Astrocyte (in vitro differentiated cells and primary cell): ENCODE measurements at regions not wholly inside any gene's neighbourhood (a gene's known extent, or its start where the extent isn't known, plus 50 kb on each side); places are given as distances from the start of the nearest gene placed in this dataset.

ENCODE experiments used
- DNase-seq: peaks from one replicate; pipeline ENCODE4 v3.0.0-alpha.2; 2010; ENCODE audit warnings: low read depth
- FAIRE-seq: peaks from 2 replicates; lab custom pipeline; 2011; peaks lifted over from hg19 to GRCh38; lab: Jason Lieb, UNC
- H2AFZ ChIP-seq: 2 replicates; pipeline ENCODE4 v1.6.0; 2012; ENCODE audit warnings: low read depth, low read length, inconsistent platforms
- H3K27ac ChIP-seq: 2 replicates; pipeline ENCODE4 v1.5.1; 2011; ENCODE audit warnings: low read depth, low read length, inconsistent platforms
- H3K27me3 ChIP-seq: 2 replicates; pipeline ENCODE4 v1.6.0; 2011; ENCODE audit warnings: low read length, inconsistent platforms; ENCODE audit not compliant: insufficient read depth
- H3K36me3 ChIP-seq: 2 replicates; pipeline ENCODE4 v1.5.1; 2011; ENCODE audit warnings: low read length, inconsistent platforms; ENCODE audit not compliant: insufficient read depth
- H3K4me1 ChIP-seq: 2 replicates; pipeline ENCODE4 v1.5.1; 2011; ENCODE audit warnings: low read length, inconsistent platforms; ENCODE audit not compliant: insufficient read depth
- H3K4me2 ChIP-seq: 2 replicates; pipeline ENCODE4 v1.6.0; 2012; ENCODE audit warnings: low read length, inconsistent platforms
- H3K4me3 ChIP-seq: 2 replicates; pipeline ENCODE4 v1.5.1; 2011; ENCODE audit warnings: low read depth, mild to moderate bottlenecking, low read length, inconsistent platforms; ENCODE audit not compliant: insufficient read depth
- H3K79me2 ChIP-seq: 2 replicates; pipeline ENCODE4 v1.6.0; 2012; ENCODE audit warnings: mild to moderate bottlenecking, low read length, inconsistent platforms; ENCODE audit not compliant: insufficient read depth
- H3K9ac ChIP-seq: 2 replicates; pipeline ENCODE4 v1.6.0; 2012; ENCODE audit warnings: mild to moderate bottlenecking, low read length, inconsistent platforms
- H3K9me3 ChIP-seq: 2 replicates; pipeline ENCODE4 v1.5.1; 2012; ENCODE audit warnings: low read depth, mild to moderate bottlenecking, low read length, inconsistent platforms; ENCODE audit not compliant: insufficient read depth
- H4K20me1 ChIP-seq: 2 replicates; pipeline ENCODE4 v1.6.0; 2012; ENCODE audit warnings: low read length, inconsistent platforms; ENCODE audit not compliant: insufficient read depth
- H3K27ac Mint-ChIP-seq: one replicate; pipeline ENCODE4 v1.8.0; 2021; ENCODE audit warnings: mild to moderate bottlenecking, mixed read lengths; ENCODE audit not compliant: unreplicated experiment
- H3K27me3 Mint-ChIP-seq: one replicate; pipeline ENCODE4 v1.8.0; 2021; ENCODE audit warnings: low read depth, mixed read lengths; ENCODE audit not compliant: unreplicated experiment
- H3K36me3 Mint-ChIP-seq: one replicate; pipeline ENCODE4 v1.8.0; 2021; ENCODE audit warnings: low read depth, mixed read lengths; ENCODE audit not compliant: unreplicated experiment
- H3K4me1 Mint-ChIP-seq: one replicate; pipeline ENCODE4 v1.8.0; 2021; ENCODE audit warnings: low read depth, mixed read lengths; ENCODE audit not compliant: unreplicated experiment
- H3K4me3 Mint-ChIP-seq: one replicate; pipeline ENCODE4 v1.8.0; 2021; ENCODE audit warnings: mild to moderate bottlenecking, moderate library complexity, mixed read lengths; ENCODE audit not compliant: unreplicated experiment
- H3K9me3 Mint-ChIP-seq: one replicate; pipeline ENCODE4 v1.8.0; 2021; ENCODE audit warnings: mild to moderate bottlenecking, mixed read lengths; ENCODE audit not compliant: unreplicated experiment
- EZH2 ChIP-seq: IDR thresholded peaks from 2 replicates; pipeline ENCODE4 v1.6.1; 2012; ENCODE audit warnings: mild to moderate bottlenecking, low read length, inconsistent platforms; ENCODE audit not compliant: insufficient read depth
- TF ChIP-seq, protein P1 (sequence below): IDR thresholded peaks from 2 replicates; pipeline ENCODE4 v1.5.1; 2011; ENCODE audit warnings: low read depth, mild to moderate bottlenecking, inconsistent platforms, low read length, moderate library complexity; ENCODE audit not compliant: insufficient read depth

DNA sequence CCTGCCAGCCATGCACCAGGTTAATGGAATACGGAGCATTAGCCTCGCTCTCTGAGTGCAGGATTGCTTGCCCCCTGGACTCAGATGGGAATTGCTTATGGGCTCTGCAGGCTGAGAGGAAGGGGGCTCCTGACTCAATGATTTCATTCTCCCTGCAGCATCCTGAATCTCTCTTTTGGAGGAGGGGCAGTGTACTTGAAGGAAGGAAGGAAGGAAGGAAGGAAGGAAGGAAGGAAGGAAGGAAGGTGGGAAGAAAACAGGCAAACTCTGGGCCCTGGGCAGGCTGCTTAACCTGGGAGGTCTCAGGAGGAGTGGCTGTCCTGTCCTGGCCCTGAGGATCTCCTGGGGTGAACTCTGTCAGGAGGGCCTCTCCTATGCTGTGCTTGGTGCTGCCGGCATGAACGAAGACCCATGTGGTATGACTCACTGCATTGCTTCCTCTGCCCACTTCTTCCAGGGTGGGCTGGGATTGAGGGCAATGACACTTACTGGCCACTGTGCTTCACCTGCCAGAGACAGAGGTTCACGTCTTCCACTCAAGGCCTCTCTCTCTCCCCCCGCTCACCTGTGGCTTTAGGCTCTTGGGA lies 257.1 kb upstream of the CSF3R start:
- DNase-seq (no peak), FAIRE-seq (no peak)
- H3K4me1 ChIP-seq: no peaks in the 10 kb centered on the region
- Mint-ChIP-seq H3K4me1 (no peaks in the 10 kb centered on the region), H3K4me3 (no peak overlapping the region), H3K9me3 (peaks cover 2% of the 10 kb centered on the region), H3K36me3 (no peaks in the 10 kb centered on the region), H3K27me3 (peaks cover 41% of the 10 kb centered on the region), H3K27ac (no peak overlapping the region)
- no peaks in the 10 kb centered on the region for H3K27me3 ChIP-seq
- H3K9ac ChIP-seq: no peak overlapping the region
- H3K79me2 ChIP-seq: no peaks in the 10 kb centered on the region
- no peaks in the 10 kb centered on the region for H3K9me3 ChIP-seq
- no peak overlapping the region for H3K4me2 ChIP-seq
- H4K20me1 ChIP-seq: no peaks in the 10 kb centered on the region
- no peak overlapping the region for H3K27ac ChIP-seq
- TF ChIP-seq EZH2: no peak
- TF ChIP-seq, protein P1, sequence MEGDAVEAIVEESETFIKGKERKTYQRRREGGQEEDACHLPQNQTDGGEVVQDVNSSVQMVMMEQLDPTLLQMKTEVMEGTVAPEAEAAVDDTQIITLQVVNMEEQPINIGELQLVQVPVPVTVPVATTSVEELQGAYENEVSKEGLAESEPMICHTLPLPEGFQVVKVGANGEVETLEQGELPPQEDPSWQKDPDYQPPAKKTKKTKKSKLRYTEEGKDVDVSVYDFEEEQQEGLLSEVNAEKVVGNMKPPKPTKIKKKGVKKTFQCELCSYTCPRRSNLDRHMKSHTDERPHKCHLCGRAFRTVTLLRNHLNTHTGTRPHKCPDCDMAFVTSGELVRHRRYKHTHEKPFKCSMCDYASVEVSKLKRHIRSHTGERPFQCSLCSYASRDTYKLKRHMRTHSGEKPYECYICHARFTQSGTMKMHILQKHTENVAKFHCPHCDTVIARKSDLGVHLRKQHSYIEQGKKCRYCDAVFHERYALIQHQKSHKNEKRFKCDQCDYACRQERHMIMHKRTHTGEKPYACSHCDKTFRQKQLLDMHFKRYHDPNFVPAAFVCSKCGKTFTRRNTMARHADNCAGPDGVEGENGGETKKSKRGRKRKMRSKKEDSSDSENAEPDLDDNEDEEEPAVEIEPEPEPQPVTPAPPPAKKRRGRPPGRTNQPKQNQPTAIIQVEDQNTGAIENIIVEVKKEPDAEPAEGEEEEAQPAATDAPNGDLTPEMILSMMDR: no peak
- H3K36me3 ChIP-seq: no peaks in the 10 kb centered on the region
- H3K4me3 ChIP-seq: no peak overlapping the region
- H2AFZ ChIP-seq: no peak overlapping the region

DNA sequence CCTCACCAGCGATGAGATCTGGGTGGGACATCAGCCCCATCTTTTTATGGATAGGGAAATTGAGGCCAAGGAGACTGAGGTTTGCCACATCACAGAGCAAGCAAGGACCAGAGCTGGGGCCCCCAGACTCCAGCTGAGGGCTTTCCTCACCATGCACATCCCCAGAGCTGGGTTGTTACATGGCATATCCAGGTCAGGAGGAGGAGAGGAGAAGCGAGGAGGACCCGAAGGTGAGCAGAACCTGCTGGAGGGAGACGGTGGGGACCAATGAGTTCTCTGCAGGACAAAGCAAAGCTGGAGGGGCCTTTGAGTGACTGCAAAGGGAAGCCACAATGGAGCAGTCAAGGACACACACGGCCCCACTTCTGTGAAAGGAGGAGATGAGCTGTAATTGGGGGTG lies 255.5 kb upstream of the CSF3R start:
- Histone ChIP-seq H3K79me2 (no peaks in the 10 kb centered on the region), H3K4me3 (no peak overlapping the region), H3K4me2 (no peak overlapping the region), H2AFZ (no peak overlapping the region), H3K9ac (no peak overlapping the region), H3K27me3 (no peaks in the 10 kb centered on the region), H4K20me1 (no peaks in the 10 kb centered on the region), H3K4me1 (no peaks in the 10 kb centered on the region), H3K27ac (no peak overlapping the region), H3K9me3 (no peaks in the 10 kb centered on the region), H3K36me3 (no peaks in the 10 kb centered on the region)
- Mint-ChIP-seq H3K27me3 (peaks cover 46% of the 10 kb centered on the region), H3K36me3 (no peaks in the 10 kb centered on the region), H3K4me3 (no peak overlapping the region), H3K9me3 (peaks cover 2% of the 10 kb centered on the region), H3K27ac (no peak overlapping the region), H3K4me1 (no peaks in the 10 kb centered on the region)
- FAIRE-seq (no peak), DNase-seq (no peak)
- TF ChIP-seq EZH2: no peak
- TF ChIP-seq, protein P1: no peak

DNA sequence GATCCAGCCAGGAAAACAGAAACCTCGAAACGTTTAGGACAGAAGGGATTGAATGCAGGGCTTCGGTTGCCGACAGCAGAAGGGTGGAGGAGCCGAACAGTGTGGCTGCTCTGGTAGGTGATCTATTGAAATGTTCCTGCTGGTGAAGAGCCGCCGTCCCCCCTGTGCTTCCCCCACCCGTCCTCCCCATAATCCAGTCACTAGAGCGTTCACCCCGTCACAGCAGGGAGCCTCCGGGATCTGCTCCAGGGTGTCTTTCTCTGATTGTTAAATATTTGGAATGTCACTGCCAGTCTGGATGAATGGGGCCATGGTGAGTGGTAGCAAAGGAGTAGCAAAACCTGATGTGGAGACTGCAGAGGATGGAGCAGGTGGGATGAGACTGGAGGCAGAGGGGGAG lies 255.1 kb upstream of the CSF3R start:
- Mint-ChIP-seq H3K9me3 (peaks cover 2% of the 10 kb centered on the region), H3K27me3 (peaks cover 47% of the 10 kb centered on the region), H3K4me3 (no peak overlapping the region), H3K4me1 (no peaks in the 10 kb centered on the region), H3K27ac (peak overlapping the region; percentile 37), H3K36me3 (no peaks in the 10 kb centered on the region)
- H3K79me2 ChIP-seq: no peaks in the 10 kb centered on the region
- H3K4me1 ChIP-seq: no peaks in the 10 kb centered on the region
- no peak overlapping the region for H2AFZ ChIP-seq
- FAIRE-seq (no peak), DNase-seq (no peak)
- H3K9me3 ChIP-seq: no peaks in the 10 kb centered on the region
- no peaks in the 10 kb centered on the region for H3K27me3 ChIP-seq
- H3K4me3 ChIP-seq: no peak overlapping the region
- TF ChIP-seq, protein P1: no peak
- no peak for TF ChIP-seq EZH2
- H4K20me1 ChIP-seq: no peaks in the 10 kb centered on the region
- no peak overlapping the region for H3K9ac ChIP-seq
- H3K4me2 ChIP-seq: no peak overlapping the region
- no peak overlapping the region for H3K27ac ChIP-seq
- no peaks in the 10 kb centered on the region for H3K36me3 ChIP-seq
